ENCODE measurements at regions not wholly inside any gene's neighbourhood (a gene's known extent, or its start where the extent isn't known, plus 50 kb on each side); places are given as distances from the start of the nearest gene placed in this dataset.

DNA sequence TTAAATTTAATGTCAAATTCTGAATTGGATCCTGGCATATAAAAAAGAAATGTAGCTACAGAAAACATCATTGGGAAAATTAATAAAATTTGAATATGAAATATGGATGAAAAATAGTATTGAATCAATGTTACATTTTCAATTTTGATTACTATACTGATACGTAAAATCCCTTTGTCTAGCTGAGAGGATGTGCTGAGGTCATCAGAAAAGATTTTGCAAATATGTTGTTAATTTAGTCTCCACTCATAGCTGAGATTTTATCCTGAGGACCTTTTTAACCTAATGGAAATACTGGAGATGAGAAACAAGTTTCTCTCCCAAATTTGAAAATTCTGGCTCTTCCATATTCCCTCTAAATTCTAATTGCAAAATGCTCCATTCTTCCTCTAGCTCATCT is 84.4 kb upstream of the ADAMTS16 start:
- Histone ChIP-seq H3K4me3 (ENCODE audit: insufficient read depth, low read depth, low read length) (no peak overlapping the region), H3K4me2 (ENCODE audit: low read length) (no peak overlapping the region), H3K9ac (ENCODE audit: low read length) (no peak overlapping the region), H3K4me1 (ENCODE audit: insufficient read depth, low read length) (no peaks in the 10 kb centered on the region), H4K20me1 (ENCODE audit: insufficient read depth, low read length) (no peaks in the 10 kb centered on the region), H3K27ac (ENCODE audit: low read depth, low read length) (no peak overlapping the region), H3K9me3 (ENCODE audit: insufficient read depth, low read depth, low read length) (no peaks in the 10 kb centered on the region), H3K79me2 (ENCODE audit: insufficient read depth, low read length) (no peaks in the 10 kb centered on the region), H2AFZ (ENCODE audit: low read depth, low read length) (no peak overlapping the region), H3K36me3 (ENCODE audit: insufficient read depth, low read length) (no peaks in the 10 kb centered on the region), H3K27me3 (ENCODE audit: insufficient read depth, low read length) (no peaks in the 10 kb centered on the region)
- no peak for DNase-seq (ENCODE audit: low read depth)
- peaks cover 6% of the 10 kb centered on the region for H3K9me3 Mint-ChIP-seq (ENCODE audit: unreplicated experiment)
- H3K36me3 Mint-ChIP-seq (ENCODE audit: low read depth, unreplicated experiment), result no peaks in the 10 kb centered on the region
- FAIRE-seq, result no peak
- H3K27me3 Mint-ChIP-seq (ENCODE audit: low read depth, unreplicated experiment), result no peaks in the 10 kb centered on the region
- H3K4me3 Mint-ChIP-seq (ENCODE audit: unreplicated experiment), result no peak overlapping the region
- no peak for TF ChIP-seq EZH2 (IDR thresholded peaks at IDR 0.05; ENCODE audit: insufficient read depth, low read length)
- TF ChIP-seq, protein P1, sequence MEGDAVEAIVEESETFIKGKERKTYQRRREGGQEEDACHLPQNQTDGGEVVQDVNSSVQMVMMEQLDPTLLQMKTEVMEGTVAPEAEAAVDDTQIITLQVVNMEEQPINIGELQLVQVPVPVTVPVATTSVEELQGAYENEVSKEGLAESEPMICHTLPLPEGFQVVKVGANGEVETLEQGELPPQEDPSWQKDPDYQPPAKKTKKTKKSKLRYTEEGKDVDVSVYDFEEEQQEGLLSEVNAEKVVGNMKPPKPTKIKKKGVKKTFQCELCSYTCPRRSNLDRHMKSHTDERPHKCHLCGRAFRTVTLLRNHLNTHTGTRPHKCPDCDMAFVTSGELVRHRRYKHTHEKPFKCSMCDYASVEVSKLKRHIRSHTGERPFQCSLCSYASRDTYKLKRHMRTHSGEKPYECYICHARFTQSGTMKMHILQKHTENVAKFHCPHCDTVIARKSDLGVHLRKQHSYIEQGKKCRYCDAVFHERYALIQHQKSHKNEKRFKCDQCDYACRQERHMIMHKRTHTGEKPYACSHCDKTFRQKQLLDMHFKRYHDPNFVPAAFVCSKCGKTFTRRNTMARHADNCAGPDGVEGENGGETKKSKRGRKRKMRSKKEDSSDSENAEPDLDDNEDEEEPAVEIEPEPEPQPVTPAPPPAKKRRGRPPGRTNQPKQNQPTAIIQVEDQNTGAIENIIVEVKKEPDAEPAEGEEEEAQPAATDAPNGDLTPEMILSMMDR (IDR thresholded peaks at IDR 0.05; ENCODE audit: insufficient read depth, low read depth, low read length), result no peak
- peaks cover 8% of the 10 kb centered on the region for H3K4me1 Mint-ChIP-seq (ENCODE audit: low read depth, unreplicated experiment)
- H3K27ac Mint-ChIP-seq (ENCODE audit: unreplicated experiment), result no peak overlapping the region

DNA sequence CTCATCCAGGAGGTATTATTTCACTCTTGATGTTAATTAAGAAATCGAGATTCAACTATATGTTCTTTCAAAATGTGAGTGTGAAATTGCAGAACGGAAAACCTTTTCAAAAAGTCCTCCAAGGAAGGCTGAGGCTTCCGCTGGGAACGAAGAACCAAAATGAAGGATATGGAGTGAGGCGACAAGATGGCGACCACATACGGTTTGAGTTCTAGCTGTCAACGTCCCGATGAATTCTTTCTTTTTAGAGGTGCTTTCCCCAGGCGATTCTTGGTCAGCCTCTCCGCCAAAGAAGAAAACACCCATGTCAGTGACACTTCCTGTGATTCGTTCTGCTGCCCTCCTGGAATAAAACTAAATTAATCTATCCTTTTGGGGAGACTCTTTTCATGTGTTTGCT is 78.3 kb upstream of the ADAMTS16 start:
- no peaks in the 10 kb centered on the region for H3K27me3 ChIP-seq (ENCODE audit: insufficient read depth, low read length)
- no peaks in the 10 kb centered on the region for H3K79me2 ChIP-seq (ENCODE audit: insufficient read depth, low read length)
- DNase-seq (ENCODE audit: low read depth) (no peak), FAIRE-seq (no peak)
- no peak overlapping the region for H3K27ac ChIP-seq (ENCODE audit: low read depth, low read length)
- H3K4me1 ChIP-seq (ENCODE audit: insufficient read depth, low read length), result peaks cover 9% of the 10 kb centered on the region
- no peaks in the 10 kb centered on the region for H3K36me3 ChIP-seq (ENCODE audit: insufficient read depth, low read length)
- H3K9me3 Mint-ChIP-seq (ENCODE audit: unreplicated experiment), result peaks cover 2% of the 10 kb centered on the region
- H3K9ac ChIP-seq (ENCODE audit: low read length), result no peak overlapping the region
- no peaks in the 10 kb centered on the region for H4K20me1 ChIP-seq (ENCODE audit: insufficient read depth, low read length)
- H3K27ac Mint-ChIP-seq (ENCODE audit: unreplicated experiment), result no peak overlapping the region
- no peak for TF ChIP-seq EZH2 (IDR thresholded peaks at IDR 0.05; ENCODE audit: insufficient read depth, low read length)
- TF ChIP-seq, protein P1 (IDR thresholded peaks at IDR 0.05; ENCODE audit: insufficient read depth, low read depth, low read length), result no peak
- no peaks in the 10 kb centered on the region for H3K9me3 ChIP-seq (ENCODE audit: insufficient read depth, low read depth, low read length)
- no peak overlapping the region for H3K4me2 ChIP-seq (ENCODE audit: low read length)
- no peak overlapping the region for H3K4me3 ChIP-seq (ENCODE audit: insufficient read depth, low read depth, low read length)
- no peaks in the 10 kb centered on the region for H3K36me3 Mint-ChIP-seq (ENCODE audit: low read depth, unreplicated experiment)
- peaks cover 12% of the 10 kb centered on the region for H3K4me1 Mint-ChIP-seq (ENCODE audit: low read depth, unreplicated experiment)
- no peaks in the 10 kb centered on the region for H3K27me3 Mint-ChIP-seq (ENCODE audit: low read depth, unreplicated experiment)
- H3K4me3 Mint-ChIP-seq (ENCODE audit: unreplicated experiment), result no peak overlapping the region
- no peak overlapping the region for H2AFZ ChIP-seq (ENCODE audit: low read depth, low read length)

DNA sequence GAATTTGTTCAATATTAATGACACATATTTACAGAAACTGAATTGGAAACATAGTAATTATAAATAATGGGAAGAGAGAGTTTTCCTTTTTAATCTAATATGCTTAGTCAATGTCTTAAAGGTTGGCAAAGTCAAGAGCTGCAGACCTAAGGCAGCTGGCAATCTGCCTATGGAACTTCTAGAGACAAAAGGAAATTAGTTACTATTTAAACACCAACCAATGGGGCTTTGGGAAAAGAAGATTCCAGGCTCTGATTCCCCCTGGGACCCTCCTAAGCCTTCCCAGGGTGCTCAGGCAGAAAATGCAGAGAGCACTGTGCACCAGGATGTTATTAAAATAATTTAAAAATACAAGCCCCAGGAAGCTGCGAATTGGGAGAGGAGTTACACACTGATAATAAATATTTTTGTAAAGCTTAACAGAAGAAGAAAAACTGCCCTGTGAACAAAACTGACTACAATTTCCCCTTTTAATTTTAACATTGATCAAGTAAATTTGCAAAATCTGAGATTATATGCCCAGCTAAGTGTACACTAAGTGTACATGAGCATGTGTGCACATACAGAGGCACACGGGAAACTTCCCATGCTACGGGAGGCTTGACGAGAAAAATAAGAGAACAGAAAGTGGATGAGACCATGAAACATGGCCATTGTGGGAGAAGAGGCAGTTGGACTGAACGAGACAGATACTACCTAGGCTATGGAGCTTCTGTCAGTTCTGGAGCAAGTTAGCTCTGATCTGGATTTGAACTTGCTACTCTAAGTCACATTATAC is 77.4 kb upstream of the ADAMTS16 start:
- peaks cover 9% of the 10 kb centered on the region for H3K4me1 ChIP-seq (ENCODE audit: insufficient read depth, low read length)
- no peak overlapping the region for H3K4me3 ChIP-seq (ENCODE audit: insufficient read depth, low read depth, low read length)
- Mint-ChIP-seq H3K27me3 (ENCODE audit: low read depth, unreplicated experiment) (no peaks in the 10 kb centered on the region), H3K9me3 (ENCODE audit: unreplicated experiment) (peaks cover 3% of the 10 kb centered on the region), H3K36me3 (ENCODE audit: low read depth, unreplicated experiment) (no peaks in the 10 kb centered on the region), H3K4me1 (ENCODE audit: low read depth, unreplicated experiment) (peaks cover 12% of the 10 kb centered on the region), H3K27ac (ENCODE audit: unreplicated experiment) (no peak overlapping the region), H3K4me3 (ENCODE audit: unreplicated experiment) (no peak overlapping the region)
- no peak overlapping the region for H3K27ac ChIP-seq (ENCODE audit: low read depth, low read length)
- H3K9ac ChIP-seq (ENCODE audit: low read length), result no peak overlapping the region
- no peak overlapping the region for H3K4me2 ChIP-seq (ENCODE audit: low read length)
- no peak overlapping the region for H2AFZ ChIP-seq (ENCODE audit: low read depth, low read length)
- no peak for TF ChIP-seq EZH2 (IDR thresholded peaks at IDR 0.05; ENCODE audit: insufficient read depth, low read length)
- TF ChIP-seq, protein P1 (IDR thresholded peaks at IDR 0.05; ENCODE audit: insufficient read depth, low read depth, low read length), result no peak
- no peaks in the 10 kb centered on the region for H3K36me3 ChIP-seq (ENCODE audit: insufficient read depth, low read length)
- no peaks in the 10 kb centered on the region for H3K27me3 ChIP-seq (ENCODE audit: insufficient read depth, low read length)
- FAIRE-seq (no peak), DNase-seq (ENCODE audit: low read depth) (no peak)
- no peaks in the 10 kb centered on the region for H3K79me2 ChIP-seq (ENCODE audit: insufficient read depth, low read length)
- no peaks in the 10 kb centered on the region for H4K20me1 ChIP-seq (ENCODE audit: insufficient read depth, low read length)
- no peaks in the 10 kb centered on the region for H3K9me3 ChIP-seq (ENCODE audit: insufficient read depth, low read depth, low read length)
